Neural progenitor cell (in vitro differentiated cells): ENCODE measurements at regions not wholly inside any gene's neighbourhood (a gene's known extent, or its start where the extent isn't known, plus 50 kb on each side); places are given as distances from the start of the nearest gene placed in this dataset.

Experiments used
- EZH2 ChIP-seq: fragments of 200-600 bp; sonication (generic); IDR thresholded peaks from 2 replicates; pipeline ENCODE4 v1.6.1; 2017; ENCODE audit warnings: antibody characterized with exemption, mild to moderate bottlenecking, moderate library complexity
- EZH2phosphoT487 ChIP-seq: fragments of 200-600 bp; sonication (generic); IDR thresholded peaks from 2 replicates; pipeline ENCODE4 v1.6.1; 2017; ENCODE audit warnings: antibody characterized with exemption
- TF ChIP-seq, protein P1 (sequence below): fragments of 200-600 bp; sonication (generic); IDR thresholded peaks from 2 replicates; pipeline ENCODE4 v1.5.1; 2017; ENCODE audit warnings: antibody characterized with exemption, mild to moderate bottlenecking

DNA sequence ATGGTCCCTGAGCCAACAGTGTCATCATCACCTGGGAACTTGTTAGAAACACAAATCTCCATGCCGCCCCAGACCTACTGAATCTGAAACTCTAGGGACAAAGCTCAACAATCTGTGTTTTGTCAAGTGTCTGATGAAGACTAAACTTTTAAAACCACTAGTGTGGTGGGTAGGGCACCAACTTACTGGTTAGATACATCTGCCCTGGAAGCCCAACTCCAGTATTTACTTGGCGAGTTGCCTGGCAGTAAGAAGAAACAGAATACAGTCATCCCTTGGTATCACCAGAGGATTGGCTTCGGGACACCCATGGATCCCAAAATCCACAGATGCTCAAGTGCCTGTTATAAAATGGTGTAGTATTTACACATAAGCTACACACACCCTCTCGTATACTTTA is 367.9 kb upstream of the DUSP10 start:
- TF ChIP-seq, protein P1, sequence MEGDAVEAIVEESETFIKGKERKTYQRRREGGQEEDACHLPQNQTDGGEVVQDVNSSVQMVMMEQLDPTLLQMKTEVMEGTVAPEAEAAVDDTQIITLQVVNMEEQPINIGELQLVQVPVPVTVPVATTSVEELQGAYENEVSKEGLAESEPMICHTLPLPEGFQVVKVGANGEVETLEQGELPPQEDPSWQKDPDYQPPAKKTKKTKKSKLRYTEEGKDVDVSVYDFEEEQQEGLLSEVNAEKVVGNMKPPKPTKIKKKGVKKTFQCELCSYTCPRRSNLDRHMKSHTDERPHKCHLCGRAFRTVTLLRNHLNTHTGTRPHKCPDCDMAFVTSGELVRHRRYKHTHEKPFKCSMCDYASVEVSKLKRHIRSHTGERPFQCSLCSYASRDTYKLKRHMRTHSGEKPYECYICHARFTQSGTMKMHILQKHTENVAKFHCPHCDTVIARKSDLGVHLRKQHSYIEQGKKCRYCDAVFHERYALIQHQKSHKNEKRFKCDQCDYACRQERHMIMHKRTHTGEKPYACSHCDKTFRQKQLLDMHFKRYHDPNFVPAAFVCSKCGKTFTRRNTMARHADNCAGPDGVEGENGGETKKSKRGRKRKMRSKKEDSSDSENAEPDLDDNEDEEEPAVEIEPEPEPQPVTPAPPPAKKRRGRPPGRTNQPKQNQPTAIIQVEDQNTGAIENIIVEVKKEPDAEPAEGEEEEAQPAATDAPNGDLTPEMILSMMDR, result no peak
- TF ChIP-seq EZH2 (no peak), EZH2phosphoT487 (no peak)
